ENCODE measurements at regions not wholly inside any gene's neighbourhood (a gene's known extent, or its start where the extent isn't known, plus 50 kb on each side); places are given as distances from the start of the nearest gene placed in this dataset.

DNA sequence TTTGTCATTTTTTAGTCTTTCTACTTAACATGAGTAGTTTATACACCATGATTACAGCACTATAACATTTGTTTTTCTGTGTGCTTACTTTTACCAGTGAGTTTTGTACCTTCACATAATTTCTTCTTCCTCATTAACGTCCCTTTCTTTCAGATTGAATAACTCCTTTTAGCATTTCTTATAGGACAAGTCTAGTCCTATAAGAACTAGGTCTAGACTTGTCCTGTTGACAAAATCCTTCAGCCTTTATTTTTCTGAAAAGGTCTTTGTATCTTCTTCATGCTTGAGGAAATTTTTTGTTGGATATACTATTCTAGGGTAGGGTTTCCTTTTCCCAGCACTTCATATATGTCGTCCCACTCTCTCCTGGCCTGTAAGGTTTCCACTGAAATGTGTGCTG lies 253.3 kb upstream of the ARHGAP24 start:
- TF ChIP-seq, protein P1, sequence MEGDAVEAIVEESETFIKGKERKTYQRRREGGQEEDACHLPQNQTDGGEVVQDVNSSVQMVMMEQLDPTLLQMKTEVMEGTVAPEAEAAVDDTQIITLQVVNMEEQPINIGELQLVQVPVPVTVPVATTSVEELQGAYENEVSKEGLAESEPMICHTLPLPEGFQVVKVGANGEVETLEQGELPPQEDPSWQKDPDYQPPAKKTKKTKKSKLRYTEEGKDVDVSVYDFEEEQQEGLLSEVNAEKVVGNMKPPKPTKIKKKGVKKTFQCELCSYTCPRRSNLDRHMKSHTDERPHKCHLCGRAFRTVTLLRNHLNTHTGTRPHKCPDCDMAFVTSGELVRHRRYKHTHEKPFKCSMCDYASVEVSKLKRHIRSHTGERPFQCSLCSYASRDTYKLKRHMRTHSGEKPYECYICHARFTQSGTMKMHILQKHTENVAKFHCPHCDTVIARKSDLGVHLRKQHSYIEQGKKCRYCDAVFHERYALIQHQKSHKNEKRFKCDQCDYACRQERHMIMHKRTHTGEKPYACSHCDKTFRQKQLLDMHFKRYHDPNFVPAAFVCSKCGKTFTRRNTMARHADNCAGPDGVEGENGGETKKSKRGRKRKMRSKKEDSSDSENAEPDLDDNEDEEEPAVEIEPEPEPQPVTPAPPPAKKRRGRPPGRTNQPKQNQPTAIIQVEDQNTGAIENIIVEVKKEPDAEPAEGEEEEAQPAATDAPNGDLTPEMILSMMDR (conservative IDR thresholded peaks at IDR 0.05; ENCODE audit: low read depth, low read length): no peak
- no peak for TF ChIP-seq EZH2phosphoT487 (IDR thresholded peaks at IDR 0.05; ENCODE audit: borderline replicate concordance, low read length)
